Gastroesophageal sphincter (tissue), 4 donors: ENCODE measurements at regions not wholly inside any gene's neighbourhood (a gene's known extent, or its start where the extent isn't known, plus 50 kb on each side); places are given as distances from the start of the nearest gene placed in this dataset.

Experiments
- ATAC-seq: fragments of 150-250 bp; one replicate; pipeline ENCODE4 v1.9.1; 2016; ENCODE audit warnings: mild to moderate bottlenecking, moderate library complexity
- H3K27ac ChIP-seq, 4 donors: fragments of 200-600 bp; sonication (generic) in 3 of 4; 1 replicate in 3 of 4; 2 replicates in 1 of 4; pipeline ENCODE4 v1.5.1; 2016 to 2019
- H3K27me3 ChIP-seq: fragments of 200-600 bp; sonication (generic); one replicate; pipeline ENCODE4 v1.5.1; 2019
- H3K36me3 ChIP-seq, 2 donors: fragments of 200-600 bp; sonication (generic); one replicate each; pipeline ENCODE4 v1.5.1; 2019; ENCODE audit warnings: control low read depth in 1 of 2
- H3K4me1 ChIP-seq, 3 donors: fragments of 200-600 bp; sonication (generic); 1 replicate in 2 of 3; 2 replicates in 1 of 3; pipeline ENCODE4 v1.5.1; 2016 to 2019; ENCODE audit warnings: control low read depth in 2 of 3
- H3K4me3 ChIP-seq, 2 donors: fragments of 200-600 bp; sonication (generic); one replicate each; pipeline ENCODE4 v1.5.1; 2019; ENCODE audit warnings: mild to moderate bottlenecking in 1 of 2, moderate library complexity in 1 of 2
- H3K9me3 ChIP-seq, 3 donors: fragments of 200-600 bp; sonication (generic); one replicate each; pipeline ENCODE4 v1.5.1; 2017 to 2019; ENCODE audit warnings: control low read depth in 2 of 3
- EP300 ChIP-seq: sonication (generic); formaldehyde crosslinking; IDR thresholded peaks from one replicate; pipeline ENCODE4 v1.6.1; 2017; ENCODE audit warnings: antibody characterized with exemption, mild to moderate bottlenecking
- POLR2A ChIP-seq, 2 donors: fragments of 450-650 bp; IDR thresholded peaks; one replicate each; pipeline ENCODE4 v1.6.1; 2017; ENCODE audit warnings: antibody characterized with exemption in 2 of 2, mild to moderate bottlenecking in 2 of 2, moderate library complexity in 1 of 2
- POLR2AphosphoS5 ChIP-seq: sonication (generic); formaldehyde crosslinking; IDR thresholded peaks from one replicate; pipeline ENCODE4 v1.6.1; 2017; ENCODE audit warnings: antibody characterized with exemption
- WGBS, 2 donors: methylation state at CpG; one replicate each; pipeline ENCODE4 v1.1.5; 2018; ENCODE audit warnings: low coverage in 1 of 2; 5-methylcytosine and 5-hydroxymethylcytosine counted together
- TF ChIP-seq, protein P1 (sequence below), 4 experiments: fragments of 200-600 bp in 2 of 4; fragments of 450-650 bp in 2 of 4; sonication (generic) in 1 of 4; IDR thresholded peaks; one replicate each; pipeline ENCODE4 v1.5.1; 2017 to 2019; ENCODE audit warnings: antibody characterized with exemption in 4 of 4, mild to moderate bottlenecking in 2 of 4, moderate library complexity in 2 of 4

DNA sequence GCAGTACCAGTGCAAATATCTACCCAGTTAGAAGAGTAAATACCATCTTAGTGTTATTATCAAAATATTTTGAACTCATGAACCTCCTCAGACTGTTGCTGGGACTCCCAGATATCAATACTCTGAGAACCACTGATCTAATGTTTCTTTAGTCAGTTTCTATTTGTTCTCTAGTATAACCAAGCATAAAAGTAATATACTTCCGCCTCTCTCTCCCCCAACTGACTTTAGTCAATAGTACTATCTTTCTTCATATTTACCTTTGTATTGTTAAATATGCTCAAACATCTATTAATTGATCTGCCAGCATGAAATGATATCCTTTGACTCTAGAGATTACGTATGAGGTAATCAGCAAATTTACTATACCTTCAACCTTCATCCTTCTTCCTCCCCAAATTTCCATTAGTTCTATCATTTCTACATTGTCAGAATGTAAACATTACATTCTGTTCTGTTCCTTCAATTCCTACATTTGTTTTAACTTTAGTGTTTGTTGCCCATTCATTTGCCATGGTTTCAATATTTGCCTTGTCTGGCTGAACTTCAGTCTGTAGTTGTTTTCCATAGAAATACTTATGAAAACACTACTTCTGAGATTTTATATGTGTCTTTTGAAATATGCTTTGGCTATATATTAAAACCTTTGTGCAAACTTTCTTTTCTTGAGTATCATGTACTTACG is 192.5 kb upstream of the PDE3A start:
- no peak overlapping the region for H3K4me3 ChIP-seq
- WGBS, 2 donors = 89 to 100% methylated on average over 2 to 3 of the region's 3 CpGs
- ATAC-seq = no peak
- H3K27me3 ChIP-seq = no peaks in the 10 kb centered on the region
- H3K36me3 ChIP-seq = no peaks in the 10 kb centered on the region
- no peak for TF ChIP-seq EP300
- TF ChIP-seq POLR2AphosphoS5 = no peak
- TF ChIP-seq, protein P1, sequence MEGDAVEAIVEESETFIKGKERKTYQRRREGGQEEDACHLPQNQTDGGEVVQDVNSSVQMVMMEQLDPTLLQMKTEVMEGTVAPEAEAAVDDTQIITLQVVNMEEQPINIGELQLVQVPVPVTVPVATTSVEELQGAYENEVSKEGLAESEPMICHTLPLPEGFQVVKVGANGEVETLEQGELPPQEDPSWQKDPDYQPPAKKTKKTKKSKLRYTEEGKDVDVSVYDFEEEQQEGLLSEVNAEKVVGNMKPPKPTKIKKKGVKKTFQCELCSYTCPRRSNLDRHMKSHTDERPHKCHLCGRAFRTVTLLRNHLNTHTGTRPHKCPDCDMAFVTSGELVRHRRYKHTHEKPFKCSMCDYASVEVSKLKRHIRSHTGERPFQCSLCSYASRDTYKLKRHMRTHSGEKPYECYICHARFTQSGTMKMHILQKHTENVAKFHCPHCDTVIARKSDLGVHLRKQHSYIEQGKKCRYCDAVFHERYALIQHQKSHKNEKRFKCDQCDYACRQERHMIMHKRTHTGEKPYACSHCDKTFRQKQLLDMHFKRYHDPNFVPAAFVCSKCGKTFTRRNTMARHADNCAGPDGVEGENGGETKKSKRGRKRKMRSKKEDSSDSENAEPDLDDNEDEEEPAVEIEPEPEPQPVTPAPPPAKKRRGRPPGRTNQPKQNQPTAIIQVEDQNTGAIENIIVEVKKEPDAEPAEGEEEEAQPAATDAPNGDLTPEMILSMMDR (IDR thresholded peaks at IDR 0.05) = no peak
- no peak for TF ChIP-seq POLR2A (IDR thresholded peaks at IDR 0.05)
- no peaks in the 10 kb centered on the region for H3K4me1 ChIP-seq
- H3K27ac ChIP-seq = no peak overlapping the region
- no peaks in the 10 kb centered on the region for H3K9me3 ChIP-seq

DNA sequence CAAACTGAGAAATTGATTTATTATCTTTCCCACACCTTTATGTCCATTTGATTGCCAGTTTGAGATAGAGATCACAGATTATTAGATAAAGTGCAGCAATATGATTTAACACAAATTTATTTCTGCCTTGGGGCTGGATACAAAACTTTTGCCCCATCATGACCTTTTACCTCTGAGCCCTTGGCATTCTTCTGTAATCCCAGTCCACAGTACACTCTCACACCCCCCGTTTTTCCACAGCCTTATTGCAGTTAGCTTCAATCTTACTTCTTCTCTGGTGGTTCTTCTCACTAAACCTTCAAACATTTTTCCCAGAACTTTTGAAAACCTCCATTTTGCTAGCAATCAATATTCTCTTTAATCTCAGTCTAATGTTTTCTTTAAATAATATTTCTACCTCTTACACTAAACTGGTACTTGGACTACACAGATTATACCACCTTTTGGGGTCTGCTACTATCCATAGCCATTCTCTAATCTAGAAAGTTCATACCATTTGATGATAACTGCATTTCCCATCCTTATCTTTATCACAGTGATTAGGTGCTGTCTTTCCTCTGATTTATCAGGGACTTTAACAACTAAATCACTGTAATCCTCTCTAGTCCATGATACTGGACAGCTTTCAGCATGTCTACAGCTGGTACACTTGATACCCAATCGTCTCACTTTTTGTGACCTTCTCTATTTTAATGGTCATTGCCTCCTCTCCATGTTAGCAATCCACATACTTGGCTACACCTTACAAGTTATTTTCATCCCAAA is 186.7 kb upstream of the PDE3A start:
- 65 to 83% methylated on average over 2 of the region's 2 CpGs for WGBS, 2 donors
- H3K4me1 ChIP-seq = peaks cover 0 to 4% (median 0%) of the 10 kb centered on the region in 3 donors
- no peaks in the 10 kb centered on the region for H3K27me3 ChIP-seq
- TF ChIP-seq POLR2A (IDR thresholded peaks at IDR 0.05) (no peak), POLR2AphosphoS5 (no peak), EP300 (no peak)
- TF ChIP-seq, protein P1 (IDR thresholded peaks at IDR 0.05) = no peak
- H3K27ac ChIP-seq = no peak overlapping the region
- no peak overlapping the region for H3K4me3 ChIP-seq
- H3K36me3 ChIP-seq = no peaks in the 10 kb centered on the region
- no peaks in the 10 kb centered on the region for H3K9me3 ChIP-seq
- ATAC-seq = no peak

DNA sequence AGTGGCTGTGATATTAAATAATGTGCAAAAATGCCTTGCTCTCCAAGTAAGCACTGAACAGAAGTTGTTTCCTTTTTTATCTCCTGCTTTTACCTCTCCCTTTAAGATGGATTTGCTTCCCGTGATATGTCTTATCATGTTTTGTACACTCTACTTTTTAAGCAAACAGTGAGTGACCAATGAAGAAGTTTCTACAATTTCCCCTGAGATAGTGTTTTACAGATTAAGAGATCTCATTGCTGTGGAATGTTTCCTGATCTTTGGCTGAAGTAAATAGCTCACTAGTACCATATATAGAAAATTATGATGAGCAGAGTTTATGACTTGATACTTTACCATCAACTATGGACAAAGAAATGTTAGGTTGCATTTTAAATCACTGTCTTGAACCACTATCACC is 184.8 kb upstream of the PDE3A start:
- Histone ChIP-seq H3K4me1 (peaks cover 0 to 4% (median under 1%) of the 10 kb centered on the region in 3 donors), H3K4me3 (no peak overlapping the region), H3K27me3 (no peaks in the 10 kb centered on the region), H3K27ac (no peak overlapping the region), H3K9me3 (no peaks in the 10 kb centered on the region), H3K36me3 (no peaks in the 10 kb centered on the region)
- TF ChIP-seq, protein P1 (IDR thresholded peaks at IDR 0.05) = no peak
- TF ChIP-seq POLR2A (IDR thresholded peaks at IDR 0.05) (no peak), EP300 (no peak), POLR2AphosphoS5 (no peak)
- WGBS, 2 donors = 0 to 5% methylated on average over 1 of the region's 1 CpG
- ATAC-seq = no peak

DNA sequence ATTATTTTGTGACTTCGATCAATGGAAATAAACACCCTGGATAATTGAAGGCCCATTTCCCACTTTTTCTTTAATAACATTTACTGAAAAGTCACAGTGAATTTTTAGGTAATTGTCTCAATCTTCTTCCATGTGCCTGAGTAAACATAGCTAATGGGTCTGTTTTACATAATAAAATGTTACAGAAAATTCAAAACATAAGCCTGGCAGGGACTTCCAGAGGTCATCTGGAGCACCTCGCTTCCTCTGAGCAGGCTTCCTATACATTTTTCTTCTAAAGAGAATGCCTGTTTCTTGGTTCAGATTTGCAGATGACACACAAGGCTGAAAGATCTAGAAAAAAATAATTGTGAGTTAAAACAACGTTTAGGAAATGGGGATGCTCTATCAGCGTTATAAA is 183.8 kb upstream of the PDE3A start:
- Histone ChIP-seq H3K4me3 (no peak overlapping the region), H3K27me3 (no peaks in the 10 kb centered on the region), H3K36me3 (no peaks in the 10 kb centered on the region), H3K9me3 (no peaks in the 10 kb centered on the region), H3K4me1 (peaks cover 0 to 10% (median 4%) of the 10 kb centered on the region in 3 donors), H3K27ac (no peak overlapping the region)
- WGBS, 2 donors = 42 to 64% methylated on average over 4 of the region's 4 CpGs
- ATAC-seq = no peak
- TF ChIP-seq POLR2AphosphoS5 (no peak), EP300 (no peak), POLR2A (IDR thresholded peaks at IDR 0.05) (no peak)
- TF ChIP-seq, protein P1 (IDR thresholded peaks at IDR 0.05) = no peak

DNA sequence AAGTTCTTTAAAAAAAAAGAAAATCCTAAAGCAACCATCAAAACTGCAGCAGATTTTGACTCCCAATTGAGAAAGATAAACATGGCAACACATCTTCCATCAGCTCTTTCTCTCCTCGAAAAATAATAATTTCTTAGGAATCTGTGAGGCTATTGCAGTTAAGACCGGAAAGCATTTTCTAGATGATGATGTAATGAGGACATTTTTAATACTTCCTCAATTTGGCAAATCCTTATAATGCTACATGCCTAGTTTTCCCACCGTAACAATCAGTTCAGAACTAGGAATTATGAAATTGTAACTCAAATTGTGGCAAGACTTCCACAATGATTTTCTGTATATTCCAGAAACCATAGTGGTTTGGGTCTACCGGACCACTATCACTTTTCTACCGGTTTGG is 180.9 kb upstream of the PDE3A start:
- WGBS, 2 donors = 67 to 85% methylated on average over 5 of the region's 5 CpGs
- no peak for ATAC-seq
- Histone ChIP-seq H3K36me3 (no peaks in the 10 kb centered on the region), H3K4me3 (no peak overlapping the region), H3K4me1 (peaks cover 0 to 17% (median 4%) of the 10 kb centered on the region in 3 donors), H3K9me3 (no peaks in the 10 kb centered on the region), H3K27me3 (no peaks in the 10 kb centered on the region), H3K27ac (no peak overlapping the region)
- TF ChIP-seq, protein P1 (IDR thresholded peaks at IDR 0.05) = no peak
- TF ChIP-seq EP300 (no peak), POLR2AphosphoS5 (no peak), POLR2A (IDR thresholded peaks at IDR 0.05) (no peak)
